ENCODE measurements at regions not wholly inside any gene's neighbourhood (a gene's known extent, or its start where the extent isn't known, plus 50 kb on each side); places are given as distances from the start of the nearest gene placed in this dataset.
"Not testable (repeated sequence)": the region's sequence is repeated elsewhere in the genome, so short reads cannot be mapped to it uniquely, and the experiment has no call there.

- DNase-seq = no peak
Observed at GRCh38 chr16:52309446-52310416, 237.2 kb downstream of the TOX3 start.

- DNase-seq = no peak
Observed at GRCh38 chr16:52308051-52308450, 238.9 kb downstream of the TOX3 start.

- no peak for DNase-seq
Observed at GRCh38 chr16:52301026-52301425, 245.9 kb downstream of the TOX3 start.

GRCh38 chr16:52298769-52299168, 248.2 kb downstream of the TOX3 start:
- DNase-seq = no peak

DNA sequence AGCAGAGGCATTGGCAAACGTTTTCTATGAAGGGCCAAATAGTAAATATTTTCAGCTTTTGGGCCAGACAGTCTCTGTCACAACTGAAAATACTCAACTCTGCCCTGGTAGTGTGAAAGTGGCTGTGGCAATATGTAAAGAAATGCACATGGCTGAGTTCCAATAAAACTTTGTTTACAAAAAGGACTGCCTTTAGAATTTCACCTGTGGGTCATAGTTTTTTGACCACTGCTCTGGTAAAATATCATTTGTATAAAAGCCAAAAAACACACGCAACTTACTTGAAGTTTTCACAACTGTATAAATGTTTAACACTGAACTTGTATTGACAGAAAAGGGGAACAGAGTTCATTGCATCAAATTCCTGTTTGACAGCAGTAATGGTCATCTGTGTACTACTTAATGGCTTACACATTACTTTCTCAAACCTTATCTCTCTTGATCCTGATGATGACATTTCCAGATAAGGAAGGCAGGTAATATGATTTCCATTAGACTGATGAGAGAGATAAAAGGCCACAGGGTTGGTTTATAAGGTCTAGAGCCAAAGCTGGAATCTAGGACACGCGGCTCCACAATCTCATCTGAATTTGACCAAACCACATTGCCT, 250.1 kb downstream of the TOX3 start:
- DNase-seq = not testable (repeated sequence)

- DNase-seq = no peak
Observed at GRCh38 chr16:52296076-52296475, 250.9 kb downstream of the TOX3 start.

DNA sequence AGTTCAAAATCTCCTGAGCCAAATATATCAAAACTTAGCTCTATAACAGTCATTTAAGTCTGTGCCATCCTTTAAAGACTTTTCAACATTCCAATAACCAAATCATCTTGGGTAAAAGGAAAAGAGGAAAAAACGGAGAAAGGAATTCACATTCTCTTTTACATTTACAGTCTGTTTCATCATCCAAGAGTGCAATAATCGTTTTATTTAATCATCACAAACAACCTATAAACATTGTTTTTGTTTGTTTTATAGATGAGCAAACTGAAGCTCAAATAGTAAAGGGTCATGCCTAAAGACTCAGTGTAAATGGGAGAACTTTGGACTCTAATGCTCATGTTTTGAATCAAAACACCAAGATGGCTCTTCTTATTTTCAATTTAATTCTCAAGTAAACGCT, 252.3 kb downstream of the TOX3 start:
- no peak for DNase-seq

DNA sequence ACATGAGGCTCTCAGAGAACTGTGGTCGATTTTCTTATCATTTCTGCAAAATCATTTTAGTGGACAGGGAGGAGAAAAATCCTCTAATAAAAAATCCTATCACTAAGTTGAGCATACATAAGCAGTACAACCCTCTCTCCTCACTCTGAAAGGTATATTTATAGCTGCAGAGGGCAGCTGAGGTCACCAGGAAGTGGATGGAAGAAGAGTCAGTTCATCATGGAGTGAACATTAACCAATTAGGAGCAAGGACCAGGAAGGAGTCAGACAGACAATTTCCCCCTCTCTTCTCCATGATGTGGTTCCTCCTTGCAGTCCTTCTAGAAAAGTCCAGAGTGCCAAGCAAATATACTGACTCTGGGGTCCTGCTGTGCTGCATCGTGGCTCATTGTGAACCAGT, 253.7 kb downstream of the TOX3 start:
- DNase-seq = no peak

DNA sequence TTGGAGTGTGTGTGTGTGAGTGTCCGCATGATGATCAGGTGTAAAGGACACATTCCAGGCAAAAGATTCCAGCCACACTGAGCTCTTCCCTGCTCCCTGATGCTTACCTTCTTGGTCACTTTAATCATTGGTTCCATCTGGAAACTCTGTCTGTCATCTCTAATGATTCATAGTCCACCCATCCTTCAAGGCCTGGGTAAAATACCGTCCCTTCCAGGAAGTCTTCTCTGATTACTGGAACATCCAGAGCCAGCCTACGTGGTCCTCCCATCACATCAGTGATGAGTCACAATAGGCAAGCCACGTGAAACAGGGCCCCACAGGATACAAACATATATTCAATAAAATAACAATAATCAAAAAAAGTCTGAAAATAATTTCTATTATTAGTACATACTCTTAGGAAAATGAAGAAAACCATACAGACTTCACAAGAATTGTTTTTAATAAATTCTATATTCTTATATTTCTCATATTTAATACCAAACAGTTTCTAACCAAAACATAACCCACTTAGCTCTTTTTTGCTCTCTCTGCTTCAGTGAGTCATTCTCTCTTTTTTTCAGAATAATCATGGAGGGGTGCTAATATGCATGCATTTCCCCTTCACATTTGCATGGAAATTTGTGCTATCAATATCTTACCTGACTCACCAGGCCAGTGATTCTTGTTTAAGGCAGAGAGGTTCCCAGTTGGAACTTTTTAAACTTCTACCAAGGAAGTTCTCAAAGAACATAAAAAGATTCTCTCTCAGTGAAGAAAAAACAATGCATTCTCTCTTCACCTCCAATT, 263.2 kb downstream of the TOX3 start:
- DNase-seq = no peak

DNA sequence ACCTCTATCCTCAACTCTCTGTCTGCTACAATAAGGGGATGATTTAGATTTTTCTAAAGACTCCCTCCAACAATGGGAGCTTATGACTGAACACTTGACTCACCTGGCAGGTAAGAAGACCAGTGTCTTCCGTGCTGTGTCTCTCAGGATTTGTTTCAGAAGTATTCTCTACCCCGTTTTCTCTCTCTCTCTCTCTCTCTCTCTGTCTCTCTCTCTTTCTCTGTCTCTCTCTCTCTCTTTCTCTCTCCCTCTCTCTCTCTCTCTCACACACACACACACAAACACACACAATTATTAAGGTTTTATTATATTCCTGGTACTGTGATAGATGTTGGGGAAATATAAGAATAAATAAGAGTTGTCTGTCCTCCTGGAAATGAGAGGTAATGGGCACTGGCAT, 263.9 kb downstream of the TOX3 start:
- DNase-seq = peak; percentile 22

DNA sequence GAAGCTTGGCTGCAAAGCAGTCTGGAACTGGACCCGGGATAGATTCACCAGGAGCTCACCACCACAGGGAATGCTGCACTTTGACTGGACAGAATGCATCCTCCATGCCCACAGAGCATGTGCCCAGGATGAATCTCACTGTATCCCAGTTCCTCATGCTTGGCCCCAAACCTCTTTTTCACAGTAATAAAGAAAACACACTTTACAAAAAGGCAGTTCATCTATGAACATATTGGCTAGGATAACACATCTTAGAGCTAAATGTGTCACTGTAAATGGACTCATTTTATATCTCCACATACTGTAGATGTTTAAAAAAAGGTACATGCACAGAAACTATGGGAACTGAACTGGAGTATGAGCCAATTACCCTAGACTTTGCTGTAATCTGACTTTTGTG, 266.9 kb downstream of the TOX3 start:
- no peak for DNase-seq

- no peak for DNase-seq
Observed at GRCh38 chr16:52271088-52271750, 275.7 kb downstream of the TOX3 start.

DNA sequence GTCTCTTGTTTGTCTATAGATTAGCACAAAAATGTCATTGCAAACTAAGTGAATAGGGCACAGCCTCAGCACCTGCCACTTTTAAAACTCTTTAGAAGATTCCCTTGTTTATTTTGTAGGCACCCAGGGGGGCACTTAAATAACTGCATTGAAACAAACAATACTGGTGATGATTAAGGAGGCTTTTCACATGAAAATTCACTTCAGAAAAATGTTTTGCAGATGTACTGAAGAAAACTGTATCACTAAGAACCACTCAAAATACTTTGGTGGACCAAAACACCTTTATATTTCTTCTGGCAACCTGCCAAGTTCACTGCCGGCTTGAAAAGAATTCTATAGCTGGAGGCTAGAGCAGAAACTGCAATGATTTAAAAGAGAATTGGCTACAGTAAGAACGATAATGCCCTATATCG, 281.5 kb downstream of the TOX3 start:
- no peak for DNase-seq

GRCh38 chr16:52257534-52257933, 289.4 kb downstream of the TOX3 start:
- no peak for DNase-seq

DNA sequence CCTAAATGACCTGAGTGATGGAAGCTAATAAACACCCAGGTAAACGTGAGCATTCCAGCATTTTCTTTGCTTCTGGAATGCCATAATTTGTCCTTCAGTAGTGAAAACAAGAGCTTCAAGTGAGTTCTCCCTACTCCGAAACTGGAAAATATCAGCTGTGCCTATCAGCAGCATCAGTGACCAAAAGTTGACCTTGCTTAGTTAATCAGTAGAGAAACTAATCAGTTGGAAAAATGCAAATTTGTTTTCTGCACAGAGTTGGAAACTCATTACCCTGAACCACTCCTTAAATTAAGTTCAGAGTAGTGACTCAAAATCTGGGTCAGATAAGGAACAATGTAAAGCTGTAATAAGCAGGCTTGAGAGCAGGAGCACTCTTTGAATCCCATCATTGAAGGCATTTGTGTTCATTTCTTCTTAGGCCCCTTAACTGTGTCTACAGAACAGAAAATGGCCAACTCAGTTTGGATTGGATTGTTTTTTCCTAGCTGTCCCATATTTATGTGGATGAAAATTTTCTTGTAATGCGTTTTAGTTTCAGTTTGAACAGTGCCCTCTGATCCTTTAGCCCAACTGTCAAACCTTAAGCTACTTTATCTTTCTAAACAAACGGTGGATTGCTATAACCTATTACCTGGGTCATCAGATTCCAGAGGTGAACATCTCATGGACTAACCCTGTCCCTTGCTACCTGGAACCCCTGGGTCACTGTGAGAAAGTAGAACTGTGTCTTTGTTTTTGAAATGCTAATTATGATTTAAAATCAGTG, 290.4 kb downstream of the TOX3 start:
- DNase-seq = no peak

- peak; percentile 30 for DNase-seq
Observed at GRCh38 chr16:52254746-52255145, 292.2 kb downstream of the TOX3 start.

GRCh38 chr16:52252680-52253079, 294.3 kb downstream of the TOX3 start:
- DNase-seq = no peak

GRCh38 chr16:52251495-52251894, 295.4 kb downstream of the TOX3 start:
- DNase-seq = no peak

DNA sequence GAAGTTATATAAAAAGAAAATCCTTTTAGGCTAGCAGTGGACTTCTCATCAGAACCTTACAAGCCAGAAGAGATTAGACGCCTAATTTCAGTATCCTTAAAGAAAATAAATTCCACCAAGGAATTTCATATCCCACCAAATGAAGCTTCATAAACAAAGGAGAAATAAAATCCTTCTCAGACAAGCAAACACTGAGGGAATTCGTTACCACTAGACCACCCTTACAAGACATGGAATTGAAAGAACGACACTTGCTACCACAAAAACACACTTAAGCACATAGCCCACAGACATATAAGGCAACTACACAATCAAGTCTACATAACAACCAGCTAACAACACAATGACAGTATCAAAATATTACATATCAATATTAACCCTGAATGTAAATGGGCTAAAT, 299.2 kb downstream of the TOX3 start:
- DNase-seq = no peak

GRCh38 chr16:52238710-52239109, 308.2 kb downstream of the TOX3 start:
- DNase-seq = no peak

DNA sequence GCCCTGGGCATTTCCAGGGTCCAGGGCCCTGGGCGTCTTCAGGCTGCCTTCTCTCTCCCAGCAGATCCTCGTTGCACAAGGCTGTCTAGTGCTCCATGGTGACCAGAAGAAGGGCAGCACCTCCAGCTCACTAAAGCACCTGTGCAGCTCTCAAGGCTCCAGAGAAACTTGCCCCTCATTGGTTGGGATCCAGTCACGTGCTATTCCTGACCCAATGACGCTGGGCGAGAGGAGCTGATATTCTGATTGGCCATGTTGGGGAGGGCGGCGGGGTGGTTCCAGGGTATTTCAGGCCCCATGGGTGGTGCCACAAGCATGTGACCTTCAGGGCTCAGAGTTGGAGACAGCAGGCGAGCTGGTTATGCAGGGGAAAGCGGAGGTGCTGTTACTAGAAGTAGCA, 309.1 kb downstream of the TOX3 start:
- DNase-seq = no peak

- DNase-seq = no peak
Observed at GRCh38 chr16:52235186-52235585, 311.8 kb downstream of the TOX3 start.
